HG02870 (cell line): ENCODE measurements at regions not wholly inside any gene's neighbourhood (a gene's known extent, or its start where the extent isn't known, plus 50 kb on each side); places are given as distances from the start of the nearest gene placed in this dataset.
A peak's percentile ranks its signal among the peaks of the same experiment; 100 is the strongest.
"Not testable (repeated sequence)": the region's sequence is repeated elsewhere in the genome, so short reads cannot be mapped to it uniquely, and the experiment has no call there.

Experiments used
- ATAC-seq: cut with Tn5 transposase; IDR thresholded peaks from one replicate; pipeline ENCODE4 v1.9.1; 2021; ENCODE audit warnings: mild to moderate bottlenecking, moderate library complexity; ENCODE audit not compliant: unreplicated experiment

DNA sequence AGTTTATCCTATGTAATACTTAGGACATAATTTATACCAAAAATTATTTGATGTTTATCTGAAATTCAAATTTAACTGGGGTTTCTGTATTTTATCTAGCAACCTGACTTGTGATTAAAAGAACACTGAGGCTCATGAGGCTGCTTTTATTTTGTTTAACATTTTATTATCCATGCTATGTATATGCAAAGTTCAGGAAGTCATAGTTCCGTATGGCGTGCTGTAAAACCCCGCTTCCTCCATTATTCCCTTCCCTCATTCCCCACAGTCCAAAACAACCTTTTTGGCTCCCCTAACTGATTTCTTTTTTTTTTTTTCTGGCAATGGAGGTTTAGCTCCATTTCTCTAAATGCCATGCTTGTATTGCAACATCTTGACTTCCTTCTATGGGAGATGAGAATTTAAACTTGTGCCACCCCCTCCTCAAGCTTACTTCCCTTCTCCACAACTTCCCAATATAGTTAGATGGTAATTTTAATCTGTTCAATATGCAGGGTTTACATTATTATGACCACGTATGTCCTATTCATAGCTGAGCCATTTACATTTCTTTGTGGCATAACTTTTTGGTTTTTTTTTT is 138.0 kb upstream of the DNAH14 start:
- no peak for ATAC-seq

GRCh38 chr1:224795591-224795990 is 133.9 kb upstream of the DNAH14 start:
- no peak for ATAC-seq

DNA sequence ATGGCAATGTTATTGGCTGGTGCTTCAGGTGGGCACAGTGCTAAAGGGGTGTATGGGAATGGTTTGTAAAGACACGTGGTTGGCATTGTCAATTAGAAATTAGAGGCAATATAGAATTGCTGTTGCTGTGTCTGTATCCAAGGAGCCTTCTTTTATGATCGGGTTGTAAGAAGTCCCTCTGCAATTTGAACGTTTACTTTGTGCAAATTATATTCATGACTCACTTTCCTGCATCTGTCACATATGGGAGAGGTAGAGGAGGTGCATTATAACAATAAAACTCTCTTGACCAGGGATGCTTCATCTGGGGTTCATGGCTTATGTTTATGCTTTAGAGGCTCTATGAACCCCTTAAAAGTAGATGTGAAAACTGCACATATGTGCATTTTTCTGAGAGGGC is 130.4 kb upstream of the DNAH14 start:
- no peak for ATAC-seq

- no peak for ATAC-seq
These were observed 128.9 kb upstream of the DNAH14 start for GRCh38 chr1:224800486-224801119.

GRCh38 chr1:224801844-224802490 is 127.5 kb upstream of the DNAH14 start:
- ATAC-seq: peak; percentile 41

- ATAC-seq: no peak
These were observed 126.9 kb upstream of the DNAH14 start for GRCh38 chr1:224802617-224803016.

DNA sequence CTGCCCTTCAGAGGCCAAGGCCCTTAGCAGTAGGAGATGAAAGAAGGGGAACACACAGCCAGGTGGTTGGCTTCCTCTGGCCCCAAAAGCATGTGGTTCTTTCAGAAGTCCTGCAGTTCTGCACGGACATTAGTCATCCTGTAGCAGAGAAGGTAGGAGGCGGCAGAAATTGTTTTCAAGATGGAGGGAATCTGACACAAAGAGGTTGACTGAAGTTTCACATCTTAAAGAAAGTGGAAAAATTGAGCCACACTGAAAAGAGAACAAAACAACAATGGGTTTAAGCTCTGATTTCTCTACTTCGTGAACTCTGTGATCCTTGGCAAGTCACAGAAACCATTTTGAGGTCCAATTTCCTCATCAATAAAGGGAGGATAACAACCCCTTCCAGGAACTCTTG is 125.3 kb upstream of the DNAH14 start:
- ATAC-seq: no peak

- ATAC-seq: no peak
These were observed 123.6 kb upstream of the DNAH14 start for GRCh38 chr1:224805889-224806288.

DNA sequence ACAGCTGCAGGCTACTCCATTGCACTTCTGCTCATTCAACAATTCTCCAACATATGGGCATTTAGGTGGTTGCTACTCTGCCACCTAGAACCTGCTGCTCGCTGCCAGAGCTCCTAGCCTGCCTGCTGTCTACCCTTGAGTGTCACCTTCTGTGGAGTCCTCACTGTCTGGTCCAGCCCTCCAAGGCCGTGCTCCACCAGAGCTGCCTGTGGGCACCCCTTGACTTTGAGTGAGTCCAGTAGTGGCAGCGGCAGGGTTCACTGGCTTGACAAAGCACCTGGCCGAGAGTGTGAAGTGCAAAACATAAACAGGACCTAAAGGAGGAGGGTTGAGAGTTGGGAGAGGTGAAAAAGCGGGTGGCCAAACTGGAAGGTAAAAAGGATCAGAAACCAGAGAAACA is 120.3 kb upstream of the DNAH14 start:
- ATAC-seq: no peak

DNA sequence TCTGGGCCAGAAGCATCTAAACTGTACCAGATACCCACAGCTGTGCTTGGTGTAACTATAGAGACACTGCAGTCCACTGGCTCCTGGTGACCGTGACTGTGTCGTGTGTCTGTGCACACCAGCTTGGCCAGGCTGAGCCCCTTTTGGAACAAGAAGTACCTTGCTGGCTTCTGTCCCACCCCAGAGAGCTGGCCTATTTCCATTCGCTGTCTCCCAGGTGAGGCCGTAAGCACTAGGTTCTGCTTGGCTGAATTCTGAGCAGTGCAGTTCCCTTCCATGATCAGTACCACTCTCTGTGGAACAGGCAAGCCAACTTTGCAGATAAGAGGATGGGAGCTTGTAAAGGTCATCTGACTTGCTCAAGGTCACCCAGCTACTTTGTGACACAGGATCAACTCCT is 119.9 kb upstream of the DNAH14 start:
- no peak for ATAC-seq

DNA sequence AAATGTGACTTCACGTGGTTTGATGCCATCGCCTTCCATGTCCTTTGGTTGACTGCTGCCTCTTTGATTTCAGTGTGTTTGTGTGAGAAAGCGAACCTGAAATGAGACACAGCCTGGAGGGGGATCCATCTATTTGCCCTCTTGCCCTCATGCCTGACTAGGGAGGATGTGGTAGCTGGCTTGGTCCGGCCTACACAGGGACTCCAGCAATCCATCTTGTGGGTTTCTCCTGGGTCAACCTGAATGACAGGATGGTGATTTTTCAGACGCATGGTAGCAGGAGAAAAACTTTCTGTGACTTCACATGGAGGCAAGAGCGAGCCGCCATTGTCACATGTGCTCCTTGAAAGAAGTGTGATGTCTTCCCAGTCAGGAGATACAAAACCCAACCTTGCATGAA is 117.9 kb upstream of the DNAH14 start:
- no peak for ATAC-seq

GRCh38 chr1:224815647-224816046 is 113.8 kb upstream of the DNAH14 start:
- no peak for ATAC-seq

DNA sequence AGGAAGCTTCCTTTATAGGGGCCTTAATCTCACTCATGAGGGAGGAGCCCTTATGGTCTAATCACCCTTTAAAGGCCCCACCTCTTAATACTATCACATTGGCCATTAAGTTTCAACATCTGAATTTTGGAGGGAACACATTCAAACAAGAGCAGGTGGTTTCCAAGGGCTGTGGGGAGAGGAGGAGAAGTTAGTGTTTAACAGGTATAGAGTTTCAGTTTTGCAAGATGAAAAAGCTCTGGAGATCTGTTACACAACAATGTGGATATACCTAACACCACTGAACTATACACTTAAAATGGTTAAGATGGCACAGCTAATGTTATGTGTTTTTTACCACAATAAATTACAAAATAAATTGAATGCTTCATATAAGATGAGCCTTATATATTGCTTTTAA is 113.4 kb upstream of the DNAH14 start:
- ATAC-seq: no peak

- ATAC-seq: no peak
These were observed 112.1 kb upstream of the DNAH14 start for GRCh38 chr1:224817382-224817781.

- ATAC-seq: no peak
These were observed 109.6 kb upstream of the DNAH14 start for GRCh38 chr1:224819861-224820260.

DNA sequence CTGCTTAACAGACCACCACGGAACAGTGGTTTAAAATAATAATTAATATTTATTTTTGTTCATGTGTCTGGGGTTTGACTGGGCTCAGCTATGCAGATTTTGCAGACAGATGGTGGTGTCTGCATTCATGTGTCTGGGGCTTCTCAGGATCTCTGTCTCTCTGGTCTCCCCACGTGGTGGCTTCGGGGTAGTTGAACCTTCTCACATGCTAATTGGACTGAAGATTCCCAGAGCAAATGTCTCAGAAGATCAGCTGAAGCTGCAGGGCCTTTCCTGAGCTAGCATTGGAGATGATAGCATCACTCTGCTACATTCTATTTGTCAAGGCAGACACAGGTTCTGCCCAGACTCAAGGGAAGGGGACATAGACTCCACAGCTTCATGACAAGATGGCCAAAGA is 109.1 kb upstream of the DNAH14 start:
- ATAC-seq: no peak

- ATAC-seq: not testable (repeated sequence)
These were observed 107.7 kb upstream of the DNAH14 start for GRCh38 chr1:224821751-224822150.

- no peak for ATAC-seq
These were observed 103.9 kb upstream of the DNAH14 start for GRCh38 chr1:224825525-224826000.

DNA sequence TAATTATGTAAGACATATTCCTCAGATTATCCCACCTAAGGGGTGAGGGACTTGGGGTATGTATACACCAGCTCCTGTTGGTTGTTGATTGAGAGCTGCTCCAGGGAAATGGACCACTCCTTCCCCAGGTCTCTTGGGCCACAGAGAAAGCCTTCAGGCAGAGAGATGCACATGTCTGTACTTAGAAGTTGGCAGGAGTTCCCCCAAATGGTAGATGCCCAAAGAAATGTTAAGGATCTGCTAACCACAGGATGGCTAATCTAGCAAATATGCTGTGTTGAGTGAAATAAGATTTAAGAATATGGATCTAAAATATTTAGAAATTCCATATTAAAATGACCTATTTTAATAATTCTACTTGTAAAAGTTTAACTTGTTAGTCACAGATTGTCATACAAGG is 100.8 kb upstream of the DNAH14 start:
- ATAC-seq: no peak

DNA sequence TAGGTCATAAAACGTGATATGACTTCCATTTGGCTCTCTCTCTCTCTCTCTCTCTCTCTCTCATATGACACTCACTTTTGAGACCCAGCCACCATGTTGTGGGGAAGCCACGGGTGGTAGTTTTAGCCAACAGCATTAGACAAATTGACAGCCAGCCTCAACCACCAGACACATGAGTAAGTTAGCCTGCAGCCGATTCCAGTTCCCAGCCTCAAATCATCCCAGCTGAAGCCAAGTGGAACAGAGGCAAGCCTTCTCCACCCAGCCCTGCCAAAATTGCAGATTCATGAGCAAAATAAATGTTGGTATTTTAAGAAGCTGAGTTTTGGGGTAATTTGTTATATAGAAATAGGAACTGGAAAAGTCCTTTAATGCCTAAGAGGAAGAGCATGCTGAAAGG is 98.0 kb upstream of the DNAH14 start:
- ATAC-seq: no peak

GRCh38 chr1:224839648-224840300 is 89.7 kb upstream of the DNAH14 start:
- not testable (repeated sequence) for ATAC-seq

GRCh38 chr1:224841803-224842202 is 87.7 kb upstream of the DNAH14 start:
- ATAC-seq: not testable (repeated sequence)
